Endodermal cell (in vitro differentiated cells): ENCODE measurements at regions not wholly inside any gene's neighbourhood (a gene's known extent, or its start where the extent isn't known, plus 50 kb on each side); places are given as distances from the start of the nearest gene placed in this dataset.

ENCODE experiments used
- DNase-seq: peaks from one replicate; pipeline ENCODE4 v3.0.0-alpha.2; 2017
- H3K27ac ChIP-seq: 2 replicates; pipeline ENCODE4 v1.5.1; 2013; ENCODE audit warnings: mild to moderate bottlenecking, low read depth, low read length, moderate library complexity
- H3K27me3 ChIP-seq: 2 replicates; pipeline ENCODE4 v1.6.1; 2013; ENCODE audit warnings: mild to moderate bottlenecking, low read length, moderate library complexity; ENCODE audit not compliant: insufficient read depth, control insufficient read depth, poor library complexity, severe bottlenecking
- H3K36me3 ChIP-seq: 2 replicates; pipeline ENCODE4 v1.7.0; 2013; ENCODE audit warnings: mild to moderate bottlenecking, low read length, moderate library complexity; ENCODE audit not compliant: control insufficient read depth, insufficient read depth
- H3K4me1 ChIP-seq: one replicate; pipeline ENCODE4 v1.7.0; 2013; ENCODE audit warnings: low read length; ENCODE audit not compliant: control insufficient read depth, insufficient read depth
- H3K4me3 ChIP-seq: 2 replicates; pipeline ENCODE4 v1.5.1; 2013; ENCODE audit warnings: mild to moderate bottlenecking, low read length, moderate library complexity
- H3K9ac ChIP-seq: 2 replicates; pipeline ENCODE4 v1.6.1; 2013; ENCODE audit warnings: mild to moderate bottlenecking, low read length, moderate library complexity; ENCODE audit not compliant: poor library complexity, severe bottlenecking; ENCODE audit errors: extremely low read depth
- H3K9me3 ChIP-seq: 2 replicates; pipeline ENCODE4 v1.6.1; 2013; ENCODE audit warnings: mild to moderate bottlenecking, low read length, moderate library complexity; ENCODE audit not compliant: control insufficient read depth
- H3K27ac Mint-ChIP-seq: 2 replicates; pipeline ENCODE4 v1.8.0; 2020; ENCODE audit warnings: mixed read lengths
- H3K27me3 Mint-ChIP-seq: 2 replicates; pipeline ENCODE4 v1.8.0; 2021; ENCODE audit warnings: mild to moderate bottlenecking, mixed read lengths; ENCODE audit not compliant: insufficient read depth
- H3K36me3 Mint-ChIP-seq: 2 replicates; pipeline ENCODE4 v1.8.0; 2020; ENCODE audit warnings: low read depth, mixed read lengths
- H3K4me1 Mint-ChIP-seq: 2 replicates; pipeline ENCODE4 v1.8.0; 2020; ENCODE audit warnings: mixed read lengths
- H3K4me3 Mint-ChIP-seq: 2 replicates; pipeline ENCODE4 v1.8.0; 2020; ENCODE audit warnings: mild to moderate bottlenecking, moderate library complexity, mixed read lengths
- H3K9me3 Mint-ChIP-seq: 2 replicates; pipeline ENCODE4 v1.8.0; 2020; ENCODE audit warnings: mild to moderate bottlenecking, mixed read lengths
- WGBS, 2 experiments: methylation state at CpG; one replicate each; pipeline versions ENCODE4 v1.1.5 to v1.1.7; 2013; ENCODE audit warnings: missing lambda C conversion rate in 2 of 2, mixed read lengths in 1 of 2; ENCODE audit not compliant: insufficient coverage in 1 of 2, insufficient read length in 1 of 2; 5-methylcytosine and 5-hydroxymethylcytosine counted together
- TF ChIP-seq, protein P1 (sequence below): fragments of 200-600 bp; sonication (generic); conservative IDR thresholded peaks from 2 replicates; pipeline ENCODE4 v1.5.0; 2021; ENCODE audit warnings: antibody characterized with exemption, mild to moderate bottlenecking

DNA sequence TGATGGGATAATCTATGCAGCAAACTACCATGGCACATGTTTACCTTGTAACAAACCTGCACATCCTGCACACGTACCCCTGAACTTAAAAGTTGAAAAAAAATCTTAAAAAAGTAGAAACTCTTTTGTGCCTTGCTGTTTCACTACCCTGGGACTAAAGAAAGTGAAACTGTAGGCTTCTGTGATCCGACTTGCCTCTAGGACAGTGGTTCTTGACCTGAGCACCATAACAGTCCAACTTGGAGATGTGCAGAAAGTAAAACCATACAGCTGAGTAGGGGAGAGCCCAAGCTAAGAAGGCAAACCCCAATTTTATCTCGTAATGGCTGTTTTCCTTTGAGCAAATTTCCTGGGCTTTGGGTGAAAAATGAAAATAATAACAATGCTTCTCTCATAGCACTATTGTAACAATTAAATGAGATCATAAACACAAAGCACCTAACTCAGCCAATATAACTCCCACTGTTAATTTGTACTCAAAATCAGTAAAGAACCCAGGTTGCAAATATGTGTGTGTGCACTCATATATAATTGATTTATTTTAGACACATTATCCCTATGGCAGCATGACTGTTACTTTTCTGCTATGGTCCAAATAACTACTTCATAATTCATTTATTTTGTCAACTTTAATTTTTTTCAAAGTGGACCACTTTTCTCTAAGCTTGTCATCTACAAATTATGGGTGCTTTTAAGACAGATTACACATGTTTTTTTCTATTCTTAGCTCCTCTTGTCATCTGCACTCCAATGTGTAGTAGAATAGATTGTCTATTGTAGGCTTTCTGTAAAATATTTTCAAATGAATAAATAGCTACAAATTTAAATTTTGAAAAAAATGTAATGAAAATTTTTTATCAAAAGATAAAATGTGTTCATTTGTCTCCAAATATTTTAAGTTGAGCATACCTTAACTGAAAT is 334.9 kb downstream of the BTG1 start:
- no peak for DNase-seq
- Mint-ChIP-seq H3K36me3 (no peaks in the 10 kb centered on the region), H3K4me3 (no peak overlapping the region), H3K27ac (no peak overlapping the region), H3K9me3 (peaks cover under 1% of the 10 kb centered on the region), H3K27me3 (no peaks in the 10 kb centered on the region), H3K4me1 (no peaks in the 10 kb centered on the region)
- 83 to 87% methylated on average over 2 to 3 of the region's 3 CpGs for WGBS, 2 experiments
- peaks cover 1% of the 10 kb centered on the region for H3K9me3 ChIP-seq
- H3K9ac ChIP-seq: no peak overlapping the region
- TF ChIP-seq, protein P1, sequence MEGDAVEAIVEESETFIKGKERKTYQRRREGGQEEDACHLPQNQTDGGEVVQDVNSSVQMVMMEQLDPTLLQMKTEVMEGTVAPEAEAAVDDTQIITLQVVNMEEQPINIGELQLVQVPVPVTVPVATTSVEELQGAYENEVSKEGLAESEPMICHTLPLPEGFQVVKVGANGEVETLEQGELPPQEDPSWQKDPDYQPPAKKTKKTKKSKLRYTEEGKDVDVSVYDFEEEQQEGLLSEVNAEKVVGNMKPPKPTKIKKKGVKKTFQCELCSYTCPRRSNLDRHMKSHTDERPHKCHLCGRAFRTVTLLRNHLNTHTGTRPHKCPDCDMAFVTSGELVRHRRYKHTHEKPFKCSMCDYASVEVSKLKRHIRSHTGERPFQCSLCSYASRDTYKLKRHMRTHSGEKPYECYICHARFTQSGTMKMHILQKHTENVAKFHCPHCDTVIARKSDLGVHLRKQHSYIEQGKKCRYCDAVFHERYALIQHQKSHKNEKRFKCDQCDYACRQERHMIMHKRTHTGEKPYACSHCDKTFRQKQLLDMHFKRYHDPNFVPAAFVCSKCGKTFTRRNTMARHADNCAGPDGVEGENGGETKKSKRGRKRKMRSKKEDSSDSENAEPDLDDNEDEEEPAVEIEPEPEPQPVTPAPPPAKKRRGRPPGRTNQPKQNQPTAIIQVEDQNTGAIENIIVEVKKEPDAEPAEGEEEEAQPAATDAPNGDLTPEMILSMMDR: no peak
- no peaks in the 10 kb centered on the region for H3K27me3 ChIP-seq
- no peaks in the 10 kb centered on the region for H3K36me3 ChIP-seq
- H3K4me3 ChIP-seq: no peak overlapping the region
- no peaks in the 10 kb centered on the region for H3K4me1 ChIP-seq
- no peak overlapping the region for H3K27ac ChIP-seq

GRCh38 chr12:91810077-91810476 is 335.6 kb downstream of the BTG1 start:
- no peaks in the 10 kb centered on the region for H3K27me3 Mint-ChIP-seq
- H3K9ac ChIP-seq: no peak overlapping the region
- whole genome bisulfite sequencing, 2 experiments: 75 to 100% methylated on average over 1 of the region's 1 CpG
- H3K4me3 ChIP-seq: no peak overlapping the region
- TF ChIP-seq, protein P1: no peak
- H3K36me3 Mint-ChIP-seq: no peaks in the 10 kb centered on the region
- no peaks in the 10 kb centered on the region for H3K4me1 ChIP-seq
- H3K4me1 Mint-ChIP-seq: no peaks in the 10 kb centered on the region
- peaks cover 3% of the 10 kb centered on the region for H3K9me3 Mint-ChIP-seq
- H3K27ac ChIP-seq: no peak overlapping the region
- H3K27me3 ChIP-seq: no peaks in the 10 kb centered on the region
- H3K27ac Mint-ChIP-seq: no peak overlapping the region
- H3K9me3 ChIP-seq: peaks cover 3% of the 10 kb centered on the region
- no peaks in the 10 kb centered on the region for H3K36me3 ChIP-seq
- no peak for DNase-seq
- H3K4me3 Mint-ChIP-seq: no peak overlapping the region

DNA sequence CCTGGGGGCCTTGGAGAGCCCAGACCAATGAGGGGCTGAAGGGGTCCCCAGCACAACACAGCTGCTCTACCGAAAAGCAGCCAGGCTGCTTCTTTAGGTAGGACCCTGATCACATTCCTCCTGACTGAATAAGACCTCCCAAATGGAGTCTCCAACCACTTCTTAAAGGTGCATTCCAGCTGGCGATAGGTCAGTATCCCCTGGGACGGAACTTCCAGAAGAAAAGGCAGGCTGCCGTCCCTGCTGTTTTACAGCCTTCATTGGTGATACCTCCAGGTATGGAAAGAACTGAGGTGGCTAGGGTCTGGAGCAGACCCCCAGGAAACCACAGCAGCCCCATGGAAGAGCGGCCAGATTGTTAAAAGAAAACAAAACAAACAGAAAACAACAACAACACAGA is 340.6 kb downstream of the BTG1 start:
- Histone ChIP-seq H3K4me1 (no peaks in the 10 kb centered on the region), H3K4me3 (no peak overlapping the region), H3K27me3 (no peaks in the 10 kb centered on the region), H3K9ac (no peak overlapping the region), H3K9me3 (peaks cover 3% of the 10 kb centered on the region), H3K36me3 (no peaks in the 10 kb centered on the region), H3K27ac (no peak overlapping the region)
- 93 to 100% methylated on average over 1 to 5 of the region's 5 CpGs for WGBS, 2 experiments
- H3K36me3 Mint-ChIP-seq: no peaks in the 10 kb centered on the region
- H3K27ac Mint-ChIP-seq: no peak overlapping the region
- TF ChIP-seq, protein P1: no peak
- H3K4me1 Mint-ChIP-seq: no peaks in the 10 kb centered on the region
- no peak for DNase-seq
- peaks cover 5% of the 10 kb centered on the region for H3K9me3 Mint-ChIP-seq
- H3K27me3 Mint-ChIP-seq: no peaks in the 10 kb centered on the region
- no peak overlapping the region for H3K4me3 Mint-ChIP-seq
